RWPE1 (cell line): ENCODE measurements at regions not wholly inside any gene's neighbourhood (a gene's known extent, or its start where the extent isn't known, plus 50 kb on each side); places are given as distances from the start of the nearest gene placed in this dataset.

Experiments used
- CTCF ChIA-PET: fragments of 350-600 bp; sonication (Branson Sonifier 250); formaldehyde crosslinking; extraction: SDS; loops from one replicate; lab custom pipeline; 2021; lab: Yijun Ruan, JAX
- POLR2A ChIA-PET: fragments of 400-600 bp; formaldehyde crosslinking; extraction: SDS; loops from one replicate; lab custom pipeline; 2020; ENCODE audit warnings: antibody characterized with exemption; ENCODE audit not compliant: low non-redundant PET; lab: Yijun Ruan, JAX
- DNase-seq: peaks from one replicate; pipeline ENCODE4 v3.0.0; 2012; ENCODE audit warnings: low spot score
- H3K27ac ChIP-seq: fragments of 450-650 bp; 2 replicates; pipeline ENCODE4 v1.5.1; 2017
- TF ChIP-seq, protein P1 (sequence below): fragments of 450-650 bp; conservative IDR thresholded peaks from 2 replicates; pipeline ENCODE4 v1.5.1; 2017; ENCODE audit warnings: low read depth, mild to moderate bottlenecking

DNA sequence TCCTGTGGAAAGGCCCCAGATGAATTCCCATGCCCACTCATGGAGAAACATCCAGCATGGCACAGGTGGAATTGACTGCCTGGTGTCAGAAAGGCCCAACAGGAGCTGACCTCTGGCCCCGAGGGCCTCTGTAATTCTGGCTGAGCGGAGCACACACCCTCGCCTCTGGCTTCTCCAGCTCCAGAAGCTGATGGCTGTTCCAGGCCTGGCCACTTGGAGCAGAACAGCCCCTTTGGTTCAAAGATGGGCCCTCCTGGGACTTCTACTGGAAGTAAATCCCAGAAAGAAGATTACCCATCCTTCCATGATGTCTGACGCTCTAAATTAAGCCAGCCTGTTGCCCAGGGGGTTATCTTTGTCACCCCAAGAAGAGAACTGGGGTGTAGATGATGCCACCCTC is 275.1 kb upstream of the CDH4 start:
- CTCF ChIA-PET: interaction anchor here (0.6 to 0.8 kb wide), 2 partner anchors 17 to 136 kb away, joined by 3 read pairs; no protein-coding TSS in a partner anchor
- no peak for DNase-seq
- TF ChIP-seq, protein P1, sequence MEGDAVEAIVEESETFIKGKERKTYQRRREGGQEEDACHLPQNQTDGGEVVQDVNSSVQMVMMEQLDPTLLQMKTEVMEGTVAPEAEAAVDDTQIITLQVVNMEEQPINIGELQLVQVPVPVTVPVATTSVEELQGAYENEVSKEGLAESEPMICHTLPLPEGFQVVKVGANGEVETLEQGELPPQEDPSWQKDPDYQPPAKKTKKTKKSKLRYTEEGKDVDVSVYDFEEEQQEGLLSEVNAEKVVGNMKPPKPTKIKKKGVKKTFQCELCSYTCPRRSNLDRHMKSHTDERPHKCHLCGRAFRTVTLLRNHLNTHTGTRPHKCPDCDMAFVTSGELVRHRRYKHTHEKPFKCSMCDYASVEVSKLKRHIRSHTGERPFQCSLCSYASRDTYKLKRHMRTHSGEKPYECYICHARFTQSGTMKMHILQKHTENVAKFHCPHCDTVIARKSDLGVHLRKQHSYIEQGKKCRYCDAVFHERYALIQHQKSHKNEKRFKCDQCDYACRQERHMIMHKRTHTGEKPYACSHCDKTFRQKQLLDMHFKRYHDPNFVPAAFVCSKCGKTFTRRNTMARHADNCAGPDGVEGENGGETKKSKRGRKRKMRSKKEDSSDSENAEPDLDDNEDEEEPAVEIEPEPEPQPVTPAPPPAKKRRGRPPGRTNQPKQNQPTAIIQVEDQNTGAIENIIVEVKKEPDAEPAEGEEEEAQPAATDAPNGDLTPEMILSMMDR: no peak
- POLR2A ChIA-PET: no interaction called here
- no peak overlapping the region for H3K27ac ChIP-seq

DNA sequence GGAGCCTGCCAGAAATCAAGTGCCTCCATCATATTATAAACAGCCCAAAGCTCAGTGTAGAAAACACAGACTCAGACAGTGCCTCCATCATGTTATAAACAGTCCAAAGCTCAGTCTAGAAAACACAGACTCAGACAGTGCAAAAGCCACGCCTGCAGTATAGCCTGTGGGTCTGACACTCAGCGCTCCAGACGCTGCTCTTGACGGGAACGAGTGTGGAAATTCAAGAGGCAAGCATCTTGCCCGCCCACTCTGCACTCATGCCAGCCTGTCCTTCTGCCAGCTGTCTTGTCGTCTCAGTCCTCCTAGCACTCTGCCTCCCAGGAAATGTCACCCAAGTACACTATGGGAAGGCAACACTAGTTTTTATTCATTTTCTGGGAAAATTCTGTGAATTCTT is 274.2 kb upstream of the CDH4 start:
- POLR2A ChIA-PET: no interaction called here
- no peak overlapping the region for H3K27ac ChIP-seq
- TF ChIP-seq, protein P1: no peak
- CTCF ChIA-PET: interaction anchor here (0.8 kb wide), 1 partner anchor 16 kb away, joined by 3 read pairs; no protein-coding TSS in a partner anchor
- DNase-seq: no peak

DNA sequence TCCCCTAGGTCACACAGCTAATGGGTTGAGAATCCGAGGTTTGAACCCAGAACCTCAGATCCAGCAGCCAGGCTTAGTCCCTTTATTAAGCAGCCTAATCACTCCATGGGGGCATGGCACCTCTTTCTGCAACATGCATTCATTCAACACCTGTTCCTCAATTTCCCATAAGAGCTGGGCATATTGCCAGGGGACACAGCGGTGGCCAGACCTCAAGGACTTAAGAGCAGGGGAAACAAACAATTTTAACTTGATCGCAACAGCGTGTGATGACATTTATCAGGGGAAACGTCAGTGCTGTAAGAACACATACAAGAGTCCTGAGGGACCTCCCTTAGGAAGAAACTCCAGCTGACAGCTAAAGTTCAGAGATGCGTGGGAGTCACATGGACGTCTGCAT is 267.4 kb upstream of the CDH4 start:
- CTCF ChIA-PET: interaction anchor here (0.7 kb wide), 1 partner anchor 770 kb away, joined by 4 read pairs; no protein-coding TSS in a partner anchor
- no peak for DNase-seq
- POLR2A ChIA-PET: no interaction called here
- H3K27ac ChIP-seq: no peak overlapping the region
- TF ChIP-seq, protein P1: no peak

DNA sequence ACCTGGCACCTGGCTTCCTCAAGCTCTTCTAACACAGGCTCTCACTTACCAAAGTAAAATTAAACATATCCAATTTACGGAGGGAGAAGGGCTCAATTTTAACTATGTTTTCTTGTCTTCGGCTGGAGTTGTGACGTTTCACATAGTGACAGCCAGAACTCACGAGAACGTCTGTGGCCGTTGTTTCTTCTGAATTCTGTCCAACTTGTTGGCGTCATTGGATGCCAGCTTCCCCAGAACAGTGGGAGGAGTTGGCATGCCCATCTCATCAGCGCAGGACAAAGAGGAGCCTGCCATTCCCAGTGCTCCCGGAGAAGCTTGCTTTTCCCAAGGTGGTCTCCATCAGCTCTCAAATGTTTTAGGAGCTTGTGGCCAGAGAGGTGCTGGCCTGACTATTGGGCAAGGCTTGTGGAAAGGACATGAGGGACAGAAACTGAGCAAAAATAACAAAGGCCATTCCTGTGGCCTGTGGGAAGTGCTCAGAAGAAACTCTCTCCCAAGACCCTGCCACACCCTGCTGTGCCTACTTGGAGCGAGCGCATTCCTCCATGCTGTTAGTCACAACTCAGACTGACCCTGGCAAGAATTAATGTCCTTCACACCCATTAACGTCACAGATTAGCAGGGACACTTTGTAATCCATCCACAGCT is 265.4 kb upstream of the CDH4 start:
- CTCF ChIA-PET: no interaction called here
- POLR2A ChIA-PET: no interaction called here
- DNase-seq: no peak
- no peak overlapping the region for H3K27ac ChIP-seq
- TF ChIP-seq, protein P1: no peak

DNA sequence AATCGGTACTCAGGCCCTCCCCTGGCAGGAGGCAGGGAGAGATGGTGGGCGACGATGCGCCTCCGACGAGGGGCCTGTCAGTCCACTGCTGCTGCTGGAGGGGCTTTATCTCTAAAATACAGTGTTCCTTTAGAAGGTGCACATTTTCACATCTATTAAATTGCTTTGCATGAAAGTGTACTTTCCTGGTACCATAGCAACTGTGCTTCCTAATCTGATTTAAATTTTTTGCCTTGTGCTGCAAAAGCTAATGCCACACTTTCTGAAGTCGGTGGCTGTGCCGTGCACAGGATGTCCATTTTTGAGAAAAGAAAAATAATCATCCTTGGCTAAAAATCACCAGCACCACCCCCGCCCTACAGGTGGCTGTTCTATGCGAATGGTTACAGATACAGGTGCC is 262.0 kb upstream of the CDH4 start:
- DNase-seq: no peak
- H3K27ac ChIP-seq: no peak overlapping the region
- TF ChIP-seq, protein P1: no peak
- ChIA-PET CTCF (no interaction called here), POLR2A (no interaction called here)

DNA sequence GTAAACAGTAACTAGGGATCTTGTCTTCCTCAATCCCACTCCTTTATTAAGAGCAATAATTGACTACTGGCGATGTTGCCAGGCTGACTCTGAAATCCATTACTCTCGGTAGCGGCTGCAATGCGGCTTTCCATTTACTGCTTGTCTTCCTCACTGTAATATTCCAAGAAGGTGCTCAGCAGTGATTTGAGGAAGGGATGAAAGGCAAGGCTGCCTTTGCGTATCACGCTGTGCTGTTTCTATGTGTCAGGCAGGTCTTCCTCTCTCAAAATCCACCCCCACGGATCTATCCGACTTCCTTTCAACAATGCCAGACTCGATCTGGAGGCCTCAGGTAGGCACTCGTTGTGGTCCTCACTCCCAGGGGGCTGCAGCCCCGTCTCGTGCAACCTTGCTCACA is 261.4 kb upstream of the CDH4 start:
- DNase-seq: no peak
- CTCF ChIA-PET: interaction anchor here (0.7 kb wide), 1 partner anchor 666 kb away, joined by 3 read pairs; no protein-coding TSS in a partner anchor

More for the DNA sequence above, 261.4 kb upstream of the CDH4 start:
- H3K27ac ChIP-seq: no peak overlapping the region
- POLR2A ChIA-PET: no interaction called here
- TF ChIP-seq, protein P1: no peak
